ENCODE measurements at regions not wholly inside any gene's neighbourhood (a gene's known extent, or its start where the extent isn't known, plus 50 kb on each side); places are given as distances from the start of the nearest gene placed in this dataset.

- BruUV-seq (replicated peaks): no TSS peak
- Histone ChIP-seq H3K4me1 (ENCODE audit: control insufficient read depth, extremely low read depth, insufficient read depth, low read length) (no peaks in the 10 kb centered on the region), H3K79me2 (ENCODE audit: control insufficient read depth, insufficient read depth, low read length) (no peaks in the 10 kb centered on the region), H3K9me3 (replicated peaks; ENCODE audit: control insufficient read depth, insufficient read depth, low read length) (no peaks in the 10 kb centered on the region), H3K9ac (replicated peaks; ENCODE audit: extremely low read depth, insufficient read depth, low read length) (no peak overlapping the region), H3K27ac (ENCODE audit: insufficient read depth, low read depth, low read length) (no peak overlapping the region), H3K4me3 (replicated peaks in 1 of 3; ENCODE audit: insufficient read depth in 1 of 3, low read depth in 1 of 3, low read length in 3 of 3) (no peak overlapping the region), H3K36me3 (ENCODE audit: control insufficient read depth in 2 of 2, extremely low read depth in 1 of 2, insufficient read depth in 2 of 2, low read length in 2 of 2) (no peaks in the 10 kb centered on the region), H4K20me1 (replicated peaks; ENCODE audit: control insufficient read depth, extremely low read depth, insufficient read depth, low read length) (no peaks in the 10 kb centered on the region), H2AFZ (ENCODE audit: low read depth, low read length) (no peak overlapping the region), H3K4me2 (ENCODE audit: insufficient read depth, low read length) (no peak overlapping the region), H3K9me1 (replicated peaks; ENCODE audit: control insufficient read depth, extremely low read depth, insufficient read depth, low read length) (no peaks in the 10 kb centered on the region), H3K27me3 (ENCODE audit: control insufficient read depth in 2 of 2, insufficient read depth in 2 of 2, low read length in 2 of 2) (no peaks in the 10 kb centered on the region)
- intact Hi-C loops (cut with micrococcal nuclease) (no loop called here), dilution Hi-C loops (cut with MboI; ENCODE audit: extremely low pct_ligation_motif_present, low sequenced_read_pairs) (no loop called here)
- CTCF ChIA-PET: interaction anchor here (0.8 to 1.2 kb wide), 3 partner anchors 9 to 413 kb away, joined by 3 to 4 read pairs (median 3); no protein-coding TSS in a partner anchor
- TF ChIP-seq JUN (IDR thresholded peaks at IDR 0.05; ENCODE audit: borderline replicate concordance, insufficient read depth, insufficient read length, low read depth) (no peak), POLR2AphosphoS5 (IDR thresholded peaks at IDR 0.05; ENCODE audit: insufficient read depth, low read depth, low read length) (no peak), MAX (IDR thresholded peaks at IDR 0.05; ENCODE audit: insufficient read depth, insufficient read length) (no peak), CTCF (IDR thresholded peaks at IDR 0.05; ENCODE audit: extremely low read depth in 1 of 2, insufficient read depth in 1 of 2, low read depth in 1 of 2, low read length in 2 of 2) (no peak), FOS (IDR thresholded peaks at IDR 0.05; ENCODE audit: borderline replicate concordance, insufficient read depth, low read length) (no peak), GATA2 (IDR thresholded peaks at IDR 0.05; ENCODE audit: insufficient read depth, insufficient read length, low read depth, low read length) (no peak), EZH2 (IDR thresholded peaks at IDR 0.05; ENCODE audit: borderline replicate concordance, low read depth, low read length, severe bottlenecking) (no peak), MYC (IDR thresholded peaks at IDR 0.05; ENCODE audit: low read depth, low read length) (no peak)
- FAIRE-seq: no peak
- no peak for DNase-seq (ENCODE audit: low read depth, low spot score)
- POLR2A ChIA-PET: interaction anchor here (0.7 kb wide), 1 partner anchor 10 kb away, joined by 3 read pairs; no protein-coding TSS in a partner anchor
These were observed 675.9 kb upstream of the ZNF608 start for GRCh38 chr5:125422342-125422741.

Measured in endothelial cell of umbilical vein (primary cell).